Upper lobe of left lung (tissue), 6 donors: ENCODE measurements at regions not wholly inside any gene's neighbourhood (a gene's known extent, or its start where the extent isn't known, plus 50 kb on each side); places are given as distances from the start of the nearest gene placed in this dataset.
A peak's percentile ranks its signal among the peaks of the same experiment; 100 is the strongest.

Experiments
- ATAC-seq, 2 donors: fragments of 200-7000 bp; cut with Tn5 transposase; one replicate each; pipeline ENCODE4 v1.9.1; 2022; ENCODE audit warnings: mild to moderate bottlenecking in 2 of 2, moderate library complexity in 2 of 2; ENCODE audit not compliant: low FRiP score in 2 of 2
- DNase-seq, 2 donors: peaks; one replicate each; pipeline ENCODE4 v3.0.0-alpha.2; 2019 to 2020
- H3K27ac ChIP-seq, 4 donors: fragments of 200-600 bp; sonication (generic); one replicate each; pipeline ENCODE4 v1.5.1; 2016 to 2019
- H3K27me3 ChIP-seq, 4 donors: fragments of 200-600 bp; sonication (generic); one replicate each; pipeline ENCODE4 v1.5.1; 2017 to 2019
- H3K36me3 ChIP-seq, 4 donors: fragments of 200-600 bp; sonication (generic); one replicate each; pipeline ENCODE4 v1.5.1; 2016 to 2019
- H3K4me1 ChIP-seq, 4 donors: fragments of 200-600 bp; sonication (generic); one replicate each; pipeline ENCODE4 v1.5.1; 2018 to 2019
- H3K4me3 ChIP-seq, 4 donors: fragments of 200-600 bp; sonication (generic); one replicate each; pipeline ENCODE4 v1.5.1; 2017 to 2019; ENCODE audit warnings: mild to moderate bottlenecking in 2 of 4, moderate library complexity in 1 of 4
- H3K9me3 ChIP-seq, 4 donors: fragments of 200-600 bp; sonication (generic); one replicate each; pipeline ENCODE4 v1.5.1; 2018 to 2019
- EP300 ChIP-seq, 4 donors: sonication (generic); formaldehyde crosslinking; IDR thresholded peaks; one replicate each; pipeline ENCODE4 v1.5.1; 2017; ENCODE audit warnings: antibody characterized with exemption in 4 of 4, control low read depth in 2 of 4
- POLR2A ChIP-seq, 4 donors: fragments of 450-650 bp; IDR thresholded peaks; one replicate each; pipeline ENCODE4 v1.5.1; 2016 to 2017; ENCODE audit warnings: antibody characterized with exemption in 4 of 4, mild to moderate bottlenecking in 2 of 4
- POLR2AphosphoS5 ChIP-seq, 2 donors: sonication (generic); formaldehyde crosslinking; IDR thresholded peaks; one replicate each; pipeline ENCODE4 v1.5.1; 2017; ENCODE audit warnings: antibody characterized with exemption in 2 of 2
- WGBS, 2 donors: methylation state at CpG; one replicate each; pipeline ENCODE4 v1.1.5; 2017 to 2018; 5-methylcytosine and 5-hydroxymethylcytosine counted together
- TF ChIP-seq, protein P1 (sequence below), 6 experiments: fragments of 450-650 bp in 4 of 6; fragments of 200-600 bp in 2 of 6; sonication (generic) in 2 of 6; IDR thresholded peaks; one replicate each; pipeline ENCODE4 v1.5.1; 2016 to 2019; ENCODE audit warnings: antibody characterized with exemption in 6 of 6
- donor health status: DM: no; HTN: no; CAD: no; lungs with moderate emphysema.
- donor health status: DM: no; HTN: yes; CAD: no; lungs with severe emphysema.

DNA sequence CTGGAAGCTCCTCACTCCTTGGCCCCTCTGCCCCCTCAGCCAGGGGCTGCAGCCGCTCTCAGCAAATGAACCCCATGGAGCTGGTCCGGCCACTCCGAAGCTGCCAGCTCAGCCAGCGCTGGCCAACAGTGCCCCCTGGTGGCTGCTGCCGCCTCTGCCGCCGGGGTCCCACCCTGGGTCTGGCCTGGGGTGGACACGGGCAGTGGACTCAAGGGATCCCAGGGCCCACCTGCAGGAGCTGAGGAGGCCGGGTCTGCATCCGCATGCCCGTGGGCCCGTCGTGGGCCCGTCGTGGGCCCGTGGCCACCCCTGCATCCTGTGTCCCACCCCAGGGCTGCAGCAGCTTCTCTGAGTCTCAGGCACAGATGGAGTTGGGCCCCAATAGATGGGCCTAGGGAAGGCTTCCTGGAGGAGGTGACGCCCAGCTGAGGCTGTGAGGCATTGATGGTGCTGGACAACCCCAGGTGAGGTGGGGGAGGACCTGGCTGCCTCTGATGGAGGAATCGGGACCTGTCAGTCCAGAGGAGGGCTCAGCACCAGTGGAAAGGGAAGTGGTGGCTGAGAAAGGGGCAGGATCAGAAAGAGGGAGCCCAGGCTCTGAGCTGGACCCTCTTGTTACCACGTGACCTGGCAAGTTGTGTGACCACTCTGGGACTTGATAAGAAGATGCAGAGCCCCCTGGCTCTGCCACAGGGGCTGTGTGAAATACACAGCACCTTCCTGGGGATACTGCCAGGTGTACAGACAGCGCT is 522.3 kb downstream of the BRD1 start:
- H3K27me3 ChIP-seq, result peaks cover 0 to 4% (median 0%) of the 10 kb centered on the region in 4 donors
- WGBS, 2 donors, result 14 to 62% methylated on average over 3 to 20 of the region's 20 CpGs

DNA sequence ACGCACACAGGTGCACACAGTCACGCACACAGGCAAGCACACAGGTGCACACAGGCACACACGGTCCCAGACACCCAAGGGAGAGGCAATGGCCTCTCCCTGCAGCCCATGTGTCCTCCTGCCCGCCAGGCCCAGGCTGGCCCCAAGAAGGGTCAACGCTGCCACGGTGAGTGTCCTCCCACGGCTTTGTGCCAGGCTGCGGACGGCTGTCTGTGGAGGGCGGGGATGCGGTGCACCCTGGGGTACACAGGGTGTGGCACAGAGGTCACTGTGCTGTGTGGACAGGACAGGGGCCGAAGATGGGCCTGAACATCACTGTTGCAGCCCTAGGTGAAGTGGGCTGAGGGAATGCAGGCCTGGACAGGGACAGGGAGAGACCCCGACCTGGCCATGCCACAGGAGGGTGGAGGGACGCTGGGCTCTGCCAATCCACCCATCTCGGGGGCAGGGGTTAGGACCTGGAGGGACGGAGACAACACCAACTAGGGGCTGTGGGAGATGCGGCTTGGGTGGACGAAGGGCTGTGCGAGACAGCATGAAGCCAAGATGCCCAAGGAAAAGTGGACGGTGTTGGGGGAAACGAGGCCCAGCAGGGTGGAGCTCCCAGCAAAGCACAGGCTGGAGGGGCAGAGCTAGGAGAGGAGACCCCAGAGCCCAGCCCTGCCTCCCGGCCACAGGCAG is 523.8 kb downstream of the BRD1 start:
- Histone ChIP-seq H3K4me1 (peaks cover 0 to 6% (median 1%) of the 10 kb centered on the region in 4 donors), H3K27ac (no peak overlapping the region), H3K9me3 (no peaks in the 10 kb centered on the region), H3K4me3 (no peak overlapping the region), H3K27me3 (peaks cover 0 to 4% (median 0%) of the 10 kb centered on the region in 4 donors), H3K36me3 (no peaks in the 10 kb centered on the region)
- DNase-seq (peak; percentile 14 to 75), ATAC-seq (no peak)
- 81 to 89% methylated on average over 19 to 22 of the region's 22 CpGs for WGBS, 2 donors
- TF ChIP-seq, protein P1, sequence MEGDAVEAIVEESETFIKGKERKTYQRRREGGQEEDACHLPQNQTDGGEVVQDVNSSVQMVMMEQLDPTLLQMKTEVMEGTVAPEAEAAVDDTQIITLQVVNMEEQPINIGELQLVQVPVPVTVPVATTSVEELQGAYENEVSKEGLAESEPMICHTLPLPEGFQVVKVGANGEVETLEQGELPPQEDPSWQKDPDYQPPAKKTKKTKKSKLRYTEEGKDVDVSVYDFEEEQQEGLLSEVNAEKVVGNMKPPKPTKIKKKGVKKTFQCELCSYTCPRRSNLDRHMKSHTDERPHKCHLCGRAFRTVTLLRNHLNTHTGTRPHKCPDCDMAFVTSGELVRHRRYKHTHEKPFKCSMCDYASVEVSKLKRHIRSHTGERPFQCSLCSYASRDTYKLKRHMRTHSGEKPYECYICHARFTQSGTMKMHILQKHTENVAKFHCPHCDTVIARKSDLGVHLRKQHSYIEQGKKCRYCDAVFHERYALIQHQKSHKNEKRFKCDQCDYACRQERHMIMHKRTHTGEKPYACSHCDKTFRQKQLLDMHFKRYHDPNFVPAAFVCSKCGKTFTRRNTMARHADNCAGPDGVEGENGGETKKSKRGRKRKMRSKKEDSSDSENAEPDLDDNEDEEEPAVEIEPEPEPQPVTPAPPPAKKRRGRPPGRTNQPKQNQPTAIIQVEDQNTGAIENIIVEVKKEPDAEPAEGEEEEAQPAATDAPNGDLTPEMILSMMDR (IDR thresholded peaks at IDR 0.05), result no peak
- no peak for TF ChIP-seq POLR2A (IDR thresholded peaks at IDR 0.05)
- no peak for TF ChIP-seq EP300 (IDR thresholded peaks at IDR 0.05)
- TF ChIP-seq POLR2AphosphoS5 (IDR thresholded peaks at IDR 0.05), result no peak

More for the DNA sequence above, 522.3 kb downstream of the BRD1 start:
- H3K27ac ChIP-seq, result no peak overlapping the region
- DNase-seq (peak; percentile 51 to 94), ATAC-seq (peak in 1 of 2 donors; percentile 66)
- H3K4me1 ChIP-seq, result peaks cover 0 to 6% (median 1%) of the 10 kb centered on the region in 4 donors
- H3K36me3 ChIP-seq, result no peaks in the 10 kb centered on the region
- H3K9me3 ChIP-seq, result no peaks in the 10 kb centered on the region
- no peak for TF ChIP-seq POLR2A (IDR thresholded peaks at IDR 0.05)
- TF ChIP-seq, protein P1 (IDR thresholded peaks at IDR 0.05), result peak; percentile 86 to 93 (median 90)
- H3K4me3 ChIP-seq, result no peak overlapping the region

DNA sequence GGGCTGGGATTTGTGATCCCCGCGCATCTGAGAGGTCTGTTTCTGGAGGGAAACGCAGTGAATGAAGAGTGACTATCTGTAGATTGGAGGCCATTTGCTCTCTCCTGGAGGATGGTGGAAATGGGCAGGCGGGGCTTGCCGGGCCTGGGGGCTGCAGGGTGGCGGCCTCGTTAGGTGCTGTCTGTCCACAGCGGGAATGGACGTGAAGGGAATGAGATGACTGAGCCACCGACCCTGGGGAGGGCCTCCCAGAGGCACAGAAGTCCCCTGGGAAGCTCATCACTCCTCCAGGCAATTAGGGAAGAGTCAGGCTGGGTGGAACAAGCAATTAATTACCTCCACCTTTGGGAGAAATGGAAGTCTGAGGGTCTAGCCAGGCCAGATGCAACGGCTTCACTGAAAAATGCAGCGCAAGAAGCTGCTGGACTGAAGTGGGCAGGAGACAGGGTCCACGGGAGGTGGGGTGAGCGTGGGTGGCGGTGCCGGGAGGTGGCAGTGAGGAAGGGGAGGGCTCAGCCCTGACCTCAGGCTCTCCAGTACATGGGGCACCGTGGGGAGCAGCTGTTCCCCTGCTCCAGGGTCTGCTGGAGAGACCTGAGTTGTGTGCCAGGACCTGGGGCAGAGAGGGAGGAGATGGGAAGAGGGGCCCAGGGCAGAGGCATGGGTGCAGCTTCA is 524.5 kb downstream of the BRD1 start:
- ATAC-seq (no peak), DNase-seq (peak in 1 of 2 donors; percentile 9)
- Histone ChIP-seq H3K27ac (no peak overlapping the region), H3K36me3 (no peaks in the 10 kb centered on the region), H3K4me3 (no peak overlapping the region), H3K4me1 (peaks cover 0 to 6% (median 1%) of the 10 kb centered on the region in 4 donors), H3K27me3 (peaks cover 0 to 4% (median 0%) of the 10 kb centered on the region in 4 donors), H3K9me3 (no peaks in the 10 kb centered on the region)
- no peak for TF ChIP-seq POLR2AphosphoS5 (IDR thresholded peaks at IDR 0.05)
- no peak for TF ChIP-seq EP300 (IDR thresholded peaks at IDR 0.05)
- TF ChIP-seq, protein P1 (IDR thresholded peaks at IDR 0.05), result no peak
- TF ChIP-seq POLR2A (IDR thresholded peaks at IDR 0.05), result no peak
- WGBS, 2 donors, result 68 to 72% methylated on average over 16 to 17 of the region's 17 CpGs

GRCh38 chr22:49302530-49302929 is 525.1 kb downstream of the BRD1 start:
- Histone ChIP-seq H3K9me3 (no peaks in the 10 kb centered on the region), H3K27me3 (peaks cover 0 to 4% (median 0%) of the 10 kb centered on the region in 4 donors), H3K4me3 (no peak overlapping the region), H3K4me1 (peaks cover 0 to 6% (median 1%) of the 10 kb centered on the region in 4 donors), H3K36me3 (no peaks in the 10 kb centered on the region), H3K27ac (no peak overlapping the region)
- no peak for ATAC-seq
- WGBS, 2 donors, result 91% methylated on average over 27 to 31 of the region's 31 CpGs
- TF ChIP-seq EP300 (IDR thresholded peaks at IDR 0.05) (no peak), POLR2A (IDR thresholded peaks at IDR 0.05) (no peak), POLR2AphosphoS5 (IDR thresholded peaks at IDR 0.05) (no peak)
- TF ChIP-seq, protein P1 (IDR thresholded peaks at IDR 0.05), result no peak
- DNase-seq, result peak in 1 of 2 donors; percentile 8
